Spinal cord (tissue), 9 donors: ENCODE measurements at regions not wholly inside any gene's neighbourhood (a gene's known extent, or its start where the extent isn't known, plus 50 kb on each side); places are given as distances from the start of the nearest gene placed in this dataset.

Experiments used
- DNase-seq, 6 donors: peaks; one replicate each; pipeline versions ENCODE4 v3.0.0 to v3.0.0-alpha.2; 2013 to 2015; ENCODE audit warnings: low spot score in 6 of 6, low read depth in 4 of 6
- H3K27ac ChIP-seq: one replicate; pipeline ENCODE4 v1.5.1; 2013; ENCODE audit warnings: low read depth, low read length, control low read depth
- H3K27me3 ChIP-seq: one replicate; pipeline ENCODE4 v1.6.1; 2013; ENCODE audit warnings: low read length; ENCODE audit not compliant: control insufficient read depth, insufficient read depth
- H3K36me3 ChIP-seq: one replicate; pipeline ENCODE4 v1.6.1; 2013; ENCODE audit warnings: low read length; ENCODE audit not compliant: control insufficient read depth, insufficient read depth
- H3K4me1 ChIP-seq: one replicate; pipeline ENCODE4 v1.6.1; 2013; ENCODE audit warnings: low read length; ENCODE audit not compliant: control insufficient read depth, insufficient read depth
- H3K4me3 ChIP-seq: one replicate; pipeline ENCODE4 v1.5.1; 2013; ENCODE audit warnings: low read depth, low read length, control low read depth
- H3K9me3 ChIP-seq: one replicate; pipeline ENCODE4 v1.6.1; 2013; ENCODE audit warnings: low read length; ENCODE audit not compliant: control insufficient read depth, insufficient read depth
- WGBS: methylation state at CpG from one replicate; pipeline ENCODE4 v1.1.5; 2013; ENCODE audit warnings: missing lambda C conversion rate; ENCODE audit not compliant: insufficient coverage; 5-methylcytosine and 5-hydroxymethylcytosine counted together
- donor health status: healthy.

DNA sequence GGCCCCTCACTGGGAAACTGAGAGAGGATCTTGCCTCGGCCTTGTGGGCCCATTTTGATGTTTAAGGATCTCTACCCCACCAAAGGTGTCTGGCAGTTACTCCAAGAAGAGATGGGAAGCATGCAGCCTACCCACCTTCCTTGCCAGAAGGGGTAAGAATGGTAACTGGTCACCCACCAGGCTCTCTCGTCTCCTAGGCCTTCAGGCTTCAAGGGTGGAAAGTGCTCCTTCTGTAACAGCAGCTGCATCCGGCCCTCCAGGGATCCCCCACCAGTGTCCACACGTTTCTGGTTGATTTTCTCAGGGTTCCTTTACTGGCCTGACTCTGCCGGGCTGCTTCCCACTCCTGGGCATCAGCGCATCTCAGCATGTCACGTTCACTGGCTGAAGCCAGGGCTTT lies 204.4 kb upstream of the IRX1 start:
- H3K4me3 ChIP-seq: no peak overlapping the region
- H3K27ac ChIP-seq: no peak overlapping the region
- peaks cover 14% of the 10 kb centered on the region for H3K4me1 ChIP-seq
- no peaks in the 10 kb centered on the region for H3K9me3 ChIP-seq
- 96% methylated on average over 6 of the region's 7 CpGs for WGBS
- no peak for DNase-seq
- peaks cover 6% of the 10 kb centered on the region for H3K27me3 ChIP-seq
- no peaks in the 10 kb centered on the region for H3K36me3 ChIP-seq

DNA sequence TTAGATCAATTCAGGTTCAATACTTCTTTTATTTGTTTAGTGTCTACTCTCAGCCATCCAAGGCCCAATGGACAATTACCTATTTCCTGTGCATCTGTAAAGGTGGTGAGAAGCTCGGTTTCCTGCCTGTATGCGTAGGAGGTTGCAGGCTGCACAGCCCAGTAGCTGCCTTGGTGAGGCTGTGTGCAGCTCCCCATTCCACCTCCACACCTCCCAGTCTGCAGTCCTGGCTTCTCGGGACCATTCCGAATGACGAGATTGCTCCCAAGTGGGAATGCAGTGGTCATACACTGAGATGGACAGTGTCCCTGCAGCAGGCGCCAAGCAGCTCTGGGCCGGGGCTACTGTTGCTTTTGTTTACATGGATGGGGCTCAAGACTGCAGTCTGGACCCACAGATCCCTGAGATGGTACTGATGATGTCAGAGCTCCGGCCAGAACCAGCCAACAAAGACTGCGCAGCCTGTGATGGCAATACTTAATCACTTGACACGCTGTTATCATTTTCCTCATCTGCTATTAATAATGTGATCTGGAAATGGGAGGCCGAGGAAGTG lies 206.1 kb upstream of the IRX1 start:
- no peak for DNase-seq

DNA sequence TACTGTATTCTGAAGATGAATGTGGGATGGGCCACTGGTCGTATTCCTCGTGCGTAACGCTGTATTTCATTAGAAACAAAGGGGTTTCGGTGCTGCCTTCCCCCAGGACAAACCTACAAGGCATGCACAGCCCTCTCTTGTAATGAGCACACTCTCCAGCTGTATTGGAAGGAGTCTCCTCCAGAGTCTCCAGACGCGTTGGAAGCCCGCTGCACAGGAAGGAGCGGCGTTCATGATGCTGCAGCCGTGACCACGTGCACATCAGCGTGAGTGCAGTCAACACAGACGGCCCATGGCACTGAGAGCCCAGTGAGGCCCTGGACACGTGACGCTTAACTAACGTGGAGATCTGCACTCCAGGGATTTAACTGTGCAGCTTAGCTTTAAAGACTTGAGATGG lies 209.0 kb upstream of the IRX1 start:
- no peak overlapping the region for H3K4me3 ChIP-seq
- 54% methylated on average over 17 of the region's 17 CpGs for WGBS

More for the DNA sequence above, 206.1 kb upstream of the IRX1 start:
- no peak overlapping the region for H3K27ac ChIP-seq
- 77% methylated on average over 7 of the region's 11 CpGs for WGBS
- no peaks in the 10 kb centered on the region for H3K36me3 ChIP-seq
- H3K27me3 ChIP-seq: peaks cover 6% of the 10 kb centered on the region
- peaks cover 9% of the 10 kb centered on the region for H3K4me1 ChIP-seq
- no peaks in the 10 kb centered on the region for H3K9me3 ChIP-seq
- H3K4me3 ChIP-seq: no peak overlapping the region

DNA sequence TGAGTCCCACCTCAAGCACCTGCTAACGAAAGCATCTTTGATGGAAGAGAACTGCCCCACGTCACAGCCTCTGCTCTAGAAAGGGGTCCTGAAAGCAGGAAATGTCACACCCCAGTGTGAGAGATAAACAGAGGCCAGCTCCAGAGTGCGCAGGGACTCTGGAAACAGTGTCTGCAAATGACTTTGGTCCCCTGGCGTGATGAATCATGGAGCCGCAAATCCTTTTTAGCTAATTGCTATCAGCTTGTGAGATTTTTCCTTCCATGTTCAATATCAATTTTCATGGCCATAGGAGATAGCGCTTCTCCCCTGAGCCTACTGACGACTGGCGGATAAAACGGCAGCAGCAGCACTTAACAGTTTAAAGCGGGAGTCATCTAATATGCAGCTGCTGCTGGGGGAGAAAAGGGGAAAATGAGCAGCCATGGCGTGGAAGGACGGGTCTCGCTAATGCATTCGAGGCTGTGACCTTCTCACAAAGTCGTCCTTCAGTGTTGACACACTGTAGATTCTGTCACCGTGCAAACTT lies 209.6 kb upstream of the IRX1 start:
- Histone ChIP-seq H3K36me3 (no peaks in the 10 kb centered on the region), H3K4me3 (no peak overlapping the region), H3K4me1 (peaks cover 4% of the 10 kb centered on the region), H3K9me3 (no peaks in the 10 kb centered on the region), H3K27ac (no peak overlapping the region), H3K27me3 (no peaks in the 10 kb centered on the region)
- peak in 1 of 6 donors; percentile 75 for DNase-seq
- 48% methylated on average over 12 of the region's 16 CpGs for WGBS

More for the DNA sequence above, 209.0 kb upstream of the IRX1 start:
- H3K9me3 ChIP-seq: no peaks in the 10 kb centered on the region
- peaks cover 4% of the 10 kb centered on the region for H3K4me1 ChIP-seq
- no peak overlapping the region for H3K27ac ChIP-seq
- no peaks in the 10 kb centered on the region for H3K27me3 ChIP-seq
- DNase-seq: peak in 1 of 6 donors; percentile 61
- H3K36me3 ChIP-seq: no peaks in the 10 kb centered on the region

DNA sequence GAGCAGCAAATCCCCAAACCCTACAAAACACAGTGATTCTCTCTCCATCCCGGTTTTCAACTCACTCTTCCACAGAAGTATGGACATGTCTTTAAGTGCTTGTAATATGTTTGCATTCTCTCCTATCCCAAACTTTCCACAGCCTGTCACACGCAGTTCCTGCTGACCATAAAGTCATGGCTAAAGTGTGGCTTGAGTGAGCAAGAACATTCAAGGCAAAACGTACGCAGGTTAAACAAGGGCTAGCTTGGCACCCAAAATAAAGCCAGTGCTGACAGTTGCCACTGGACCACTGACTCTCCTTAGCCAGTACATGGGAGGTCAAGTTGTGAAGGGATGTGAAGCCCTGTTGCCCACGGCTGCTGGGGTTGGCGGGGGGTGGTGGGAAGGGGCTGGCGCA lies 211.1 kb upstream of the IRX1 start:
- Histone ChIP-seq H3K27ac (no peak overlapping the region), H3K4me1 (peaks cover 4% of the 10 kb centered on the region), H3K4me3 (no peak overlapping the region), H3K27me3 (no peaks in the 10 kb centered on the region), H3K9me3 (no peaks in the 10 kb centered on the region), H3K36me3 (no peaks in the 10 kb centered on the region)
- no peak for DNase-seq
- 98% methylated on average over 5 of the region's 7 CpGs for WGBS

DNA sequence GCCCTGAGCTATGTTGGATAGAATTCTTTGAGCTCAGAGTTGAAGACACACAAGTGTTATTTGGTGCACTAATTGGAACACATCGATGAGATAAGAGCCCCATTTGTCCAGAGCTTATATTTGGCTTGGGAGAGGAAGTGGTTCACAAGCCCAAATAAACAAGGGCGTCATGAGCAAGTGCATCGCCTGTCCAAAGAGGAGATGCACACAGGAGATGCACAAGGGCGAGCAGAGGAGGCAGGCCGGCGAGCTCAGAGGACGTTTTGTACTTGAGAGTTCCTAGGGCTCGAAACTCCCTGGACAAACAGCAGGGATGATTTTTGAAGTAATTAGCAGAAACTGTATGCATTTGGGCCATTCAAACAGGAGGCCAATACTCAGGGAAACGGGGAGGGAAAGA lies 212.8 kb upstream of the IRX1 start:
- Histone ChIP-seq H3K36me3 (no peaks in the 10 kb centered on the region), H3K27me3 (no peaks in the 10 kb centered on the region), H3K4me1 (peaks cover 8% of the 10 kb centered on the region), H3K4me3 (no peak overlapping the region), H3K27ac (no peak overlapping the region), H3K9me3 (no peaks in the 10 kb centered on the region)
- no peak for DNase-seq
- 89% methylated on average over 9 of the region's 9 CpGs for WGBS

- Histone ChIP-seq H3K4me3 (no peak overlapping the region), H3K27me3 (no peaks in the 10 kb centered on the region), H3K9me3 (no peaks in the 10 kb centered on the region), H3K27ac (no peak overlapping the region), H3K4me1 (peaks cover 9% of the 10 kb centered on the region), H3K36me3 (no peaks in the 10 kb centered on the region)
- no peak for DNase-seq
- 88% methylated on average over 10 of the region's 10 CpGs for WGBS
Observed at GRCh38 chr5:3382151-3382550, 213.5 kb upstream of the IRX1 start.

- Histone ChIP-seq H3K36me3 (no peaks in the 10 kb centered on the region), H3K4me3 (no peak overlapping the region), H3K27ac (no peak overlapping the region), H3K27me3 (no peaks in the 10 kb centered on the region), H3K4me1 (peaks cover 6% of the 10 kb centered on the region), H3K9me3 (no peaks in the 10 kb centered on the region)
- no peak for DNase-seq
- WGBS: 95% methylated on average over 11 of the region's 15 CpGs
Observed at GRCh38 chr5:3381206-3381825, 214.3 kb upstream of the IRX1 start.

- Histone ChIP-seq H3K4me3 (no peak overlapping the region), H3K36me3 (no peaks in the 10 kb centered on the region), H3K27me3 (no peaks in the 10 kb centered on the region), H3K4me1 (peaks cover 6% of the 10 kb centered on the region), H3K9me3 (no peaks in the 10 kb centered on the region), H3K27ac (no peak overlapping the region)
- 100% methylated on average over 2 of the region's 3 CpGs for WGBS
- DNase-seq: no peak
Observed at GRCh38 chr5:3380689-3381088, 214.9 kb upstream of the IRX1 start.

- H3K27ac ChIP-seq: no peak overlapping the region
- no peaks in the 10 kb centered on the region for H3K36me3 ChIP-seq
- no peak for DNase-seq
- peaks cover 1% of the 10 kb centered on the region for H3K9me3 ChIP-seq
- no peak overlapping the region for H3K4me3 ChIP-seq
- no peaks in the 10 kb centered on the region for H3K27me3 ChIP-seq
- 77% methylated on average over 5 of the region's 5 CpGs for WGBS
- peaks cover 6% of the 10 kb centered on the region for H3K4me1 ChIP-seq
Observed at GRCh38 chr5:3377831-3378230, 217.8 kb upstream of the IRX1 start.
